ENCODE measurements at regions not wholly inside any gene's neighbourhood (a gene's known extent, or its start where the extent isn't known, plus 50 kb on each side); places are given as distances from the start of the nearest gene placed in this dataset.
"Not testable (repeated sequence)": the region's sequence is repeated elsewhere in the genome, so short reads cannot be mapped to it uniquely, and the experiment has no call there.

DNA sequence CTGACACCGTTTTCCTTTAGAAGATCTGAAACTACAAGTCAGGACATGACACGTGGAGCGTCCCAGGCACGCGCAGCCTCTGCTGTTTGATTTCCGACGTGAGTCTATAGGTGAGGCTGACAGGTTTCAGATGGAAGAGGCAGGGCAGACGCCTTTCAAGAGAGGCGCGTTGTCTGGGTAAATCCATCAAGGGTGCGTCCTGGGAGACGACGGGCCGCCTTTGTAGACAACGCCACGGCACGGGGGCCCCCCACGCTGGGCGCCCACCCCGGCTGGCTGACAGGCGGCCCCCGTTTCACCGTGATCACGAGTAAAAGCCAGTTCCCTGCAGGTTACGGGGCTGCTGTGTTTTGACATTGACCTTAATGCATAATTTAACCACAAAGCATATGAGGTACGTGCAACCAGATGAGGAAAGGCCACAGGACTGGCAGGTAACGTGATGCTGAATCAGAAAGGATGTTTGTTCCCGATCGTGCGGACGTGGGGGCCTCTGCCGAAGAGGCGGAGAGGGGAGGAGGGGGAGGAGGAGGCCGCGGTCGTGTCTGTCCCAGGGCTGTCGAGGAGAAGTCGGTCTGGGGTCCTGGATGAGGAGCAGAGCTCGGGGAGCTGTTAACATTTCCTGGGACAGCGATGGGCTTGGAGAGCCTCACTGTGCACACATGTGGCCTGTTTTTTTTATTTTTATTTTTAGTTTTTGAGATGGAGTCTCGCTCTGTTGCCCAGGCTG, 51.1 kb upstream of the PPP2R3B start:
- peak in 1 of 2 experiments; percentile 22 for DNase-seq

DNA sequence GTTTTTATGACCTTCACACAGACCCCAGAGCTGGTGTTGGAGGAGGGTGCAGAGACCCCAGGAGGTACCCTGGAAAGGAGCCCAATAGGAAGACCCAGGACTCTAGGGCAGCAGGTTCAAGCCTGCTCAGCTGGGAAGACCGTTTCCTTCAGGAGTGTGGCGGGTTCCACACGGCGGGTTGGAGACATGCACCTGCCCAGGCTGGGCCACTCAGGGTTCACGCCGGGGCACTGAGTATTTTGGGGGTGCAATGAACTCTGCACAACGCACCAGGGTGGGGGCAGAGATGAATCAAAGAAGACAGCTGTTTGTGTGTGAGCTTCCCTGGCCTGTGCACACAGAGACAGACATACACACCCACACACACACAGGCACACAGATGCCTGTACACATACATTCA, 52.5 kb upstream of the PPP2R3B start:
- no peak for DNase-seq

DNA sequence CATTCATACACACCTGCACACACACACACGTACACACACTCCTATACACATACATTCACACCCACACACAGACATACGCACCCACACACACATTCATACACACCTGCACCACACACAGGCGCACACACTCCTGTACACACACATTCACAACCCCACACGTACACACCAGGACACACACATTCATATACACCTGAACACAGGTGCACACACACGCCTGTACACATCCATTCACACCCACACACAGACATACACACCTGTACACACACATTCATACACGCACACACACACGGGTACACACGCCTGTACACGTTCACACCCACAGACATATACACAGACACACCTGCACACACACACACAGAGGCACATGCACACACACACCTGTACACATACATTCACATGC, 53.0 kb upstream of the PPP2R3B start:
- no peak for DNase-seq

DNA sequence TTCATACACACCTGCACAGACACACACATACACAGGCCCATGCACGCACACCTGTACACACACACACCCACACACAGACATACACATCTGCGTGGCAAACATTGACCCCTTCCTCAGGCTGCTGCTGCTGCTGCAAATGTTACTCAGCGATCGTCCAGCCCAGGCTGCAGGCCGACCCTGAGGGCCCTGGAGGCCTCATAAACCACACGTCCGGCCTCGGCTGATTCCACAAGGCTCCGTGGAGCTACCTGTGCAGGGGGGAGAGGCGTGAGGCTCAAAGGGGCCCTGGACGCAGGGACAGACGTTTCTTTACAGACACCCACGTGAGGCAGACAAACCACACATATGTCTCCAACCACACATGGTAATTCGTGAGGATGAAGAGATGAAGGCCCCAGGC, 53.9 kb upstream of the PPP2R3B start:
- DNase-seq: no peak

DNA sequence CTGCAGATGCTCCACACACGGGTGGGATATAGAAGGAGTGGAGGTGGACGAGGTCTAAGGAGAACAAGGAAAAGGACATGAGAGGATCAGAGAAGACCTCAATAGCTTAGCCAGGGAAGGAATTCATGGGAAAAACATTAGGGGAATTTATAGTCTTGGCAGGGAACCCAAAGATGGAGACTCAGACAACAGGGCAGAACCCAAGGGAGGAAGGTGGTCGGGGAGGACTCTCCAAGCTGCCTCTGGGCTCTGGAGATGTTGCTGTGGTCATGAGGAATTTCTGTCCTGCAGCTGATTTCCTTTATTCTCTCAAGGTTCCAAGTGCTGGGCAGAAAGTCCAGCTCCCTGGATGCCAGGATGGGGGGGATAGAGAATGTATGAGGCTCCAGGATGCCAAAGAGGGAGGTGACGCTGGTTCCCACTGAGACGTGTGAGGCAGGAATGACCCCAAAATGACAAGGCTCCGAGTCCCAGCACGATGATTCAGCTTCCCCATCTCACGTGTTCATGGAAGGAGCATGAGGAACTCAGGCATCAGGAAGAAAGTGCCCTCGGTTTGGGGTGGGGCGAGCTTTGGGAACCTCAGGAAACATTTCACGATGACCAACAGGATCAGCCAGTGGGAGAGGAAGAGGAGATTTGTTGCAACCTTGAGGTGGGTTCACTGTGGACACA, 57.0 kb upstream of the PPP2R3B start:
- no peak for DNase-seq

DNA sequence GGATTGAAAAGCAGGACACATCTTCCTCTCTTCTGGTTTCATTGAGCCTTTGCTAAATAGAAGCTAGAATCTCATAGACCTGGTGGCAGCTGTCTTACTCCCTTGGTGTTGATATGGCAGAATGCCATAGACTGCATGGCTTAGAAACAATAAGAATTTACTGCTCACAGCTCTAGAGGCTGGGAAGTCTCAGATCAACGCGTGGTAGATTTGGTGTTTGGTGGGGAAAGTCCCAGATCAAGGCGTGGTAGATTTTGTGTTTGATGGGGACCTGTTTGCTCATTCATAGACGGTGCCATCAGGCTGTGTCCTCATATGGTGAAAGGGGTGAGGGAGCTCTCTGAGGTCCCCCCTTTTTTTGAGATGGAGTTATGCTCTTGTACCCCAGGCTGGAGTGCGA, 57.6 kb upstream of the PPP2R3B start:
- DNase-seq: no peak

- no peak for DNase-seq
Observed at GRCh38 chrX:445727-446126, 59.0 kb upstream of the PPP2R3B start.

DNA sequence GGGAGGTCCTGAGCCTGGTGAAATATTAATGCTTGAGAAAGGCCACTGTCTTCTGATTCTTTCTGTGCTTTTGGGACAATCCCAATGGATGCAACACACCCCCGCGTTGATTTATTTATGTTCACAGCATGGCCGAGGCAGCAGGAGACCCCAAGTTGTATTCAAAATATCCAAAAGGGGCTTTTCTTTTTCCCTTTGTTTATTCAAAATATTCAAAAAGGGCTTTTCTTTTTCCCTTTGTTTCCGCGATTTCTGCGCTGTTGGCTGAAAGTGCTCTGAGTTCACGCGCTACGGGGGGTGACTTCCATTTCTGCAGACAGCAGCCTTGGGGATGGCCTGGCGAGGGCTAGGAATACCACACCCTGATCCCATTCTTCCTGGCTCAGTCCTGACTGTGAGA, 59.5 kb upstream of the PPP2R3B start:
- DNase-seq: no peak

- DNase-seq: no peak
Observed at GRCh38 chrX:447052-447451, 60.3 kb upstream of the PPP2R3B start.

DNA sequence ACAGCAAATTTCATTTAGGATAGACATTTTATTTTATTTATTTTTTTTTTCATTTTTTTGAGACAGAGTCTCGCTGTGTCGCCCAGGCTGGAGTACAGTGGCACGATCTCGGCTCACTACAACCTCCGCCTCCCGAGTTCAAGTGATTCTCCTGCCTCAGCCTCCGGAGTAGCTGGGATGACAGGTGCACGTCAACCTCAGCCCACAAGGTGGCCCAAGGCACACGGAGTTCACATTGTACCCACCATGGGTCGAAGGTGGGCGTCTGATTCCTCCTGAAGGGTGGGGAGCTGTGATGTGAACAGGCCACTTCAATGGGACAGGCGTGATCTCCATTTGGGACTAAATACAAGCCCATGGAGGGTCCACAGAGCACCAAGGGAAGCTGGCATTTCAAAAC, 65.0 kb upstream of the PPP2R3B start:
- not testable (repeated sequence) for DNase-seq

DNA sequence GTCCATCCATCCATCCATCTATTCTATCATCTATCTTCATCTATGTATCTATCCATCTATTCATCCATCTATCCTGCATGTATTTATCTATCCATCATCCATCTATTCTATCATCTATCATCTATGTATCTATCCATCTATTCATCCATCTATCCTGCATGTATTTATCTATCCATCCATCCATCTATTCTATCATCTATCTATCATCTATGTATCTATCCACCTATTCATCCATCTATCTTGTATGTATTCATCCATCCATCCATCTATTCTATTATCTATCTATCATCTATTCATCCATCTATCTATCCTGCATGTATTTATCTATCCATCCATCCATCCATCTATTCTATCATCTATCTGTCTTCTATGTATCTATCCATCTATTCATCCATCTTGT, 65.9 kb upstream of the PPP2R3B start:
- no peak for DNase-seq

GRCh38 chrX:454514-454913, 67.8 kb upstream of the PPP2R3B start:
- not testable (repeated sequence) for DNase-seq

- no peak for DNase-seq
Observed at GRCh38 chrX:455199-455598, 68.5 kb upstream of the PPP2R3B start.

- DNase-seq: no peak
Observed at GRCh38 chrX:455673-456072, 69.0 kb upstream of the PPP2R3B start.

- no peak for DNase-seq
Observed at GRCh38 chrX:456146-456545, 69.4 kb upstream of the PPP2R3B start.

DNA sequence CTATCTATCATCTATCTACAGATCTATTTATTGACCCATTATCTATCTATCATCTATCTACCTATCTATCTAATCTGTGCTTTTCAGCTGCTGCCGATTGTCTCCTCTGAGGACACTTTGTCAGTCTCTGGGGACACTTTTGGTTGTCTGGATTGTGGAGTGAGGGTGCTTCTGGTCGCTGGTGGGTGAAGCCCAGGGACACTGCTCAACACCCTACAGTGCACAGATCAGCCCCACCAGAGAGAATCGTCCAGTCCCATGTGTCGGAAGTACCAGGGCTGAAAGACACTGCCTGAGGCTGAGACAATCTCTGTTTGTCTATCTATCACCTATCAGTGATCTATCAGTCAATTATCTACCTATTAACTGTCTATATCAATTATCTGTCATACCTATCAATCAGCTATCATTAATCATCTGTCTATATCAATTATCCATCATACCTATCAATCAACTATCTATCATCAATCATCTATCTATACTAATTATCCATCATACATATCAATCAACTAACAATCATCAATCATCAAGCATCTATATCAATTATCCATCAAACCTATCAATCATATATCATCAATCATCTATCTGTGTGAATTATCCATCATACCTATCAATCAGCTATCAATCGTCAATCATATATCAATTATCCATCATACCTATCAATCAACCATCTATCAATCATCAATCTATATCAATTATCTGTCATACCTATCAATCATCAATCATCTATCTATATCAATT, 70.0 kb upstream of the PPP2R3B start:
- no peak for DNase-seq

DNA sequence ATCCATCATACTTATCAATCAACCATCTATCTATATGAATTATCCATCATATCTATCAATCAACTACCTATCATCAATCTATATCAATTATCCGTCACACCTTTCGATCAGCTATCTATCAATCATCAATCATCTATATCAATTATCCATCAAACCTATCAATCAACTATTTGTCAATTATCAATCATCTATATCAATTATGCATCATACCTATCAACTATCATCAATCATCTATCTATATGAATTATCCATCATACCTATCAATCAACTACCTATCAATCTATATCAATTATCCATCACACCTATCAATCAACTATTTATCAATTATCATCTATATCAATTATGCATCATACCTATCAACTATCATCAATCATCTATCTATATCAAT, 70.6 kb upstream of the PPP2R3B start:
- no peak for DNase-seq

GRCh38 chrX:458631-459061, 71.9 kb upstream of the PPP2R3B start:
- no peak for DNase-seq

- no peak for DNase-seq
Observed at GRCh38 chrX:459611-460010, 72.9 kb upstream of the PPP2R3B start.

GRCh38 chrX:460116-460515, 73.4 kb upstream of the PPP2R3B start:
- DNase-seq: no peak

DNA sequence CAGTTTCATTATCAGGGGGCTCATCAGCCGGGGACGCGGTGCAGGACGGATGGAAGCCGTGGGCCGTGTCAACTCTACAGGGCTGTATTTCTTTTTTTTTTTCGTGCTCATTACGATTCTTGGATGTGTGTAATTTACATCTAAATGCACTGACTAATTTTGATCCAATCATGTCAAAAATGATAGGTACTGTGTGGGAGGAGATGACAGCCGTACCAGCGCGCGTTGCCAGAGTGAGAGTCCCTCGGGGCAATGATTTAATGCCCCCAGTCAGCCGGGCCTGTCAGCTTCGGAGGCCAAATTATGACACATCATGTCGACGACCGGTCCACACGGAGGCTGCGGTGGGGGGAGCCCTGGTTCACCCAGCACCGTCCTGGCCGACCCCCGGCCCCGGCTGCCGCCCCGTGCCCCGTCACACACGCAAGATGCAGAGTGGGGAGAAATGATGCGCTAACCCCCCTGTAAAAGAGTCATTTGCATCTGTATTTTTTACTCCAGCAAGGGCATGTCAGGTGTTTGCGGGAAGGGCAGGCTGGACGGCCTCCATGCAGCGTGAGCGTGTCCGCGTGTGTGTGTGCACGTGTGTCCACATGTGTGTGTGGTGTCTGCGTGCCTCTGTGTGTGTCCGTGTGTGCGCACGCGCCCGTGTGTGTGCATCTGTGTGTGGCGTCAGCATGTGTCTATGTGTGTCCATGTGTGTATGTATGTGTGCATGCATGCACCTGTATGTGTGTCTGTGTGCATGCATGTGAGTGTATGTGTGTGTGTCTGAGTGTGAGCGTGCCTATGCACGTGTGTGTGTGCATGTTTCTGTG, 74.3 kb upstream of the PPP2R3B start:
- no peak for DNase-seq

DNA sequence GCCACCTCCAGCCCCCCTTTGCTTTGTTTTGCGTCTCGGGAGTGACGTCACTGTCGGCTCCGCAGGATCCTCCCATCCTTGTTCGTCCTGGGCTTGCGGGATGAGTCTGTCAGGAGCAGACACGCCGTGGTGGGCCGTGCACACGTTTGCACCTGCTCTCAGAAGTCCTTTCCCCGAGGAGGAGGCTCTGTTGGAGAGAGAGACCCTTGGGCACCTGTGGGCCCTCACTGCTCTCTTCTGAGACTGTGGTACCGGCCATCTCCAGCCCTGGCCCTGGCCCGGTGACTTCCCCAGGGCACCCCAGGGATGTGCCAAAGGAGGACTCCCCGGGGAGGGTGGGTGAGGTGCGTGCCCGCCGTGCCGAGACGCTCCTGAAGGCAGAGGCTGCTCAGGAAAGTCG, 76.1 kb upstream of the PPP2R3B start:
- DNase-seq: no peak
